ENCODE measurements at regions not wholly inside any gene's neighbourhood (a gene's known extent, or its start where the extent isn't known, plus 50 kb on each side); places are given as distances from the start of the nearest gene placed in this dataset.

DNA sequence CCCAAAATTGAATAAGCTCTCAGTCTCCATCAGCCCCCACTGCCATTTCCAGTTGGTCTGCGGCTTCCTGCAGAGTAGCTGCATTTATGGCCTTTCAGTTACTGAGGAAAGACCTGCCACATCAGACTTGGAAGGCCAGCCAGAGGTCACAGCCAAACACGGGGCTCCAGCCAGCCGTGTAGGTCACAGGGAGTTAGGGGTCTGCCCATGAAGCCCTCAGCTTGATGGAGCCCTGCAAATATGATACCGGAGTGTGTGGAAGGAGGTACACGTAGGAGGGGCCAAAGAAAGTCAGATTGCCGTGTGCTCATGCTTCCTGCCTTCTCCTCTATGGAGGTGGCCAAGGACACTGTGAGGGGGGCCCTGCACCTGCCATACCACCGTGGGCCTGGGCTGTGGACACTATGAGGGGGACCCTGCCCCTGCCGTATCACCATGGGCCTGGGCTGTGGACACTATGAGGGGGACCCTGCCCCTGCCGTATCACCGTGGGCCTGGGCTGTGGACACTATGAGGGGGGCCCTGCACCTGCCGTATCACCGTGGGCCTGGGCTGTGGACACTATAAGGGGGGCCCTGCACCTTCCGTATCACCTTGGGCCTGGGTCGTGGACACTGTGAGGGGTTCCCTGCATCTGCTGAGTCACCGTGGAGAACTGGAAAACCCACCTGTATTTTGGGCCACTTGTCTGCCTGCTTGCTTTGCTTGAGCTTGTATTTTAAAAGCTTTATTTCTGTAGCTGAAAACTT, 335.7 kb upstream of the SHH start:
- no peak overlapping the region for H3K4me3 Mint-ChIP-seq
- no peak overlapping the region for H3K27ac Mint-ChIP-seq (ENCODE audit: unreplicated experiment)
- no peaks in the 10 kb centered on the region for H3K4me1 Mint-ChIP-seq
- no peak for DNase-seq (ENCODE audit: low read depth, low spot score)
- H3K27me3 Mint-ChIP-seq (ENCODE audit: low read depth): peaks cover 15% of the 10 kb centered on the region
- H3K36me3 Mint-ChIP-seq (ENCODE audit: low read depth): no peaks in the 10 kb centered on the region
- TF ChIP-seq, protein P1, sequence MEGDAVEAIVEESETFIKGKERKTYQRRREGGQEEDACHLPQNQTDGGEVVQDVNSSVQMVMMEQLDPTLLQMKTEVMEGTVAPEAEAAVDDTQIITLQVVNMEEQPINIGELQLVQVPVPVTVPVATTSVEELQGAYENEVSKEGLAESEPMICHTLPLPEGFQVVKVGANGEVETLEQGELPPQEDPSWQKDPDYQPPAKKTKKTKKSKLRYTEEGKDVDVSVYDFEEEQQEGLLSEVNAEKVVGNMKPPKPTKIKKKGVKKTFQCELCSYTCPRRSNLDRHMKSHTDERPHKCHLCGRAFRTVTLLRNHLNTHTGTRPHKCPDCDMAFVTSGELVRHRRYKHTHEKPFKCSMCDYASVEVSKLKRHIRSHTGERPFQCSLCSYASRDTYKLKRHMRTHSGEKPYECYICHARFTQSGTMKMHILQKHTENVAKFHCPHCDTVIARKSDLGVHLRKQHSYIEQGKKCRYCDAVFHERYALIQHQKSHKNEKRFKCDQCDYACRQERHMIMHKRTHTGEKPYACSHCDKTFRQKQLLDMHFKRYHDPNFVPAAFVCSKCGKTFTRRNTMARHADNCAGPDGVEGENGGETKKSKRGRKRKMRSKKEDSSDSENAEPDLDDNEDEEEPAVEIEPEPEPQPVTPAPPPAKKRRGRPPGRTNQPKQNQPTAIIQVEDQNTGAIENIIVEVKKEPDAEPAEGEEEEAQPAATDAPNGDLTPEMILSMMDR (conservative IDR thresholded peaks at IDR 0.05): no peak
- H3K9me3 Mint-ChIP-seq: no peaks in the 10 kb centered on the region

DNA sequence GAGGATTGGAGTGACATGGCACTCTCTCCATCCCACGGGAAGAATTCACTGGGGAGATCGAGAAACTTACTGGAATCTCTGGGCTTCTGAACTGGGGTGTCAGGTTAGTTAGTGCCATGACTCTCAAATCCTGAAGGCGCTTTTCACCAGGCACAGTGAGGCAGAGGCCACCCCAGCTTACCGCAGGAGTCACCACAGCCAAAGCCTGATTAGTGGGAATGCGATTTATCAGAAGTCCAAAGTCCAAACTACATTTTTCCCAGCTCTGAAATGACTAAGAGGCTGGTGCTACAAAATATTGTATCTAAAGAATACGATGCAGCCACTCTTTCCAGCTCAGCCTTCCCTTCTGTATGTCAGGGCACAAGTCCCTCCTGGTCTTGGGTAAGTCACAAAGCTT, 334.8 kb upstream of the SHH start:
- no peak for DNase-seq (ENCODE audit: low read depth, low spot score)
- H3K4me1 Mint-ChIP-seq: no peaks in the 10 kb centered on the region
- no peaks in the 10 kb centered on the region for H3K36me3 Mint-ChIP-seq (ENCODE audit: low read depth)
- TF ChIP-seq, protein P1 (conservative IDR thresholded peaks at IDR 0.05): no peak
- H3K27me3 Mint-ChIP-seq (ENCODE audit: low read depth): peaks cover 13% of the 10 kb centered on the region
- no peak overlapping the region for H3K27ac Mint-ChIP-seq (ENCODE audit: unreplicated experiment)
- no peak overlapping the region for H3K4me3 Mint-ChIP-seq
- no peaks in the 10 kb centered on the region for H3K9me3 Mint-ChIP-seq

DNA sequence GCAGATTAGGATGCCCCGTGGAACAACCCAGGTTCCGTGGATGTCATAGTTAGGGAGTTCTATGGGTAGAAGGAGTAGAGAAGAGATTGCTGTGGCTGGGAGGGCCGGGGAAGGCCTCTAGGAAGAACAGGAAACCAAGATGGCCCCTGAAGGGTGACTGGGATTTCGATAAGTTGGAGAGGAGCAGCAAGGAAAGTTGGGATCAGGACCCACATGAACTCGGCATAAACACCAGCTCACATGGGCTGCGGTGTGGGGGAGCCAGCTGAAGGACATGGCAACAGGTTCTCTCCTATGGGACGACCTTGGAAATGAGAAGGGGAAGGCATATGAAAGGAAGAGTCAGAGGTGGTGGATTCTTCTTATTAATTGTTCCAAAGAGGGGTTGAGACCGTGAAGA, 333.7 kb upstream of the SHH start:
- no peak overlapping the region for H3K4me3 Mint-ChIP-seq
- DNase-seq (ENCODE audit: low read depth, low spot score): no peak

DNA sequence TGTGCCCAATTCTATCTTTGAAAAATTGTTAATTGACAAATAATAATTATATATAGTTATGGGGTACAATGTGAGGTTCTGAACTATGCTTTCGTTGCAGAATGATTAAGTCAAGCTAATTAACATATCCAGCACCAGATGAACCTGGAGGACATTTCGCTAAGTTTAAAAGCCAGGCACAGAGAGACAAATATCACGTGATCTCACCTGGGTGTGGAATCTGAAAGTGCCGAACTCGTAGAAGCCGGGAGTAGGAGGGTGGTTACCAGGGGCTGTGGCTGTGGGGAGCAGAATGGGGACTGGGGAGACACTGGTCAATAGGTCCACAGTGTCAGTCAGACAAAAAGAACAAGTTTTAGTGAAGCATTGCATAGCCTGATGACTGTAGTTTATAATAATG, 332.9 kb upstream of the SHH start:
- TF ChIP-seq, protein P1 (conservative IDR thresholded peaks at IDR 0.05): no peak
- H3K27ac Mint-ChIP-seq (ENCODE audit: unreplicated experiment): no peak overlapping the region
- H3K4me3 Mint-ChIP-seq: no peak overlapping the region
- no peaks in the 10 kb centered on the region for H3K9me3 Mint-ChIP-seq
- H3K4me1 Mint-ChIP-seq: no peaks in the 10 kb centered on the region
- DNase-seq (ENCODE audit: low read depth, low spot score): no peak
- peaks cover 4% of the 10 kb centered on the region for H3K27me3 Mint-ChIP-seq (ENCODE audit: low read depth)
- H3K36me3 Mint-ChIP-seq (ENCODE audit: low read depth): no peaks in the 10 kb centered on the region

More for the DNA sequence above, 333.7 kb upstream of the SHH start:
- Mint-ChIP-seq H3K36me3 (ENCODE audit: low read depth) (no peaks in the 10 kb centered on the region), H3K4me1 (no peaks in the 10 kb centered on the region), H3K27ac (ENCODE audit: unreplicated experiment) (no peak overlapping the region), H3K27me3 (ENCODE audit: low read depth) (peaks cover 5% of the 10 kb centered on the region), H3K9me3 (no peaks in the 10 kb centered on the region)
- TF ChIP-seq, protein P1 (conservative IDR thresholded peaks at IDR 0.05): no peak

DNA sequence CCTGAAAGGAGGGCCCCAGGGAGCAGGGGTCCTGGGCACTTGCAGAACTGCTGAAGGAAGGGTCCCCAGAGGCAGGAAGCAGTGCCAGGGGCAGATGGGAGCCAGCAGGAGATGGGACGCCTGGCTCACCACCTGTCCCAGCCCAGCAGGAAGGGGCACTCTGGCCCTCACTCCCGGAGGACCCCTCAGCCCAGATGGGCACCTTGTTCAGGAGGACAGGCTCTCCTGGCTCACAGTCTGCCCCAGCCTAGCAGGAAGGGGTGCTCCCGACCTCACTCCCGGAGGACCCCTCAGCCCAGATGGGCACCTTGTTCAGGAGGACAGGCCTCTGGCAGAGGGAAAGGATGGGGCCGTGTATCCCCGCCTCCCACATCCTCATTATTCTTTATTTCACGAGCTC, 331.4 kb upstream of the SHH start:
- TF ChIP-seq, protein P1 (conservative IDR thresholded peaks at IDR 0.05): no peak
- Mint-ChIP-seq H3K4me1 (no peaks in the 10 kb centered on the region), H3K36me3 (ENCODE audit: low read depth) (no peaks in the 10 kb centered on the region), H3K4me3 (no peak overlapping the region), H3K27me3 (ENCODE audit: low read depth) (peaks cover 8% of the 10 kb centered on the region), H3K27ac (ENCODE audit: unreplicated experiment) (no peak overlapping the region), H3K9me3 (no peaks in the 10 kb centered on the region)
- DNase-seq (ENCODE audit: low read depth, low spot score): no peak
